DOHH2 (cell line): ENCODE measurements at regions not wholly inside any gene's neighbourhood (a gene's known extent, or its start where the extent isn't known, plus 50 kb on each side); places are given as distances from the start of the nearest gene placed in this dataset.

Source experiments
- H3F3A ChIP-seq: fragments of 200-600 bp; sonication (generic), shearing (Covaris generic); 2 replicates; pipeline ENCODE4 v1.6.0; 2016; ENCODE audit warnings: antibody characterized with exemption, mild to moderate bottlenecking; ENCODE audit not compliant: control insufficient read depth, insufficient read depth
- H3K27ac ChIP-seq: fragments of 200-600 bp; sonication (generic); 2 replicates; pipeline ENCODE4 v1.5.1; 2014; ENCODE audit warnings: low read depth, mild to moderate bottlenecking, low read length, moderate library complexity
- H3K27me3 ChIP-seq: fragments of 200-600 bp; sonication (generic); 2 replicates; pipeline ENCODE4 v1.6.1; 2014; ENCODE audit warnings: mild to moderate bottlenecking, low read length, mixed read lengths; ENCODE audit not compliant: control insufficient read depth
- H3K36me3 ChIP-seq: fragments of 200-600 bp; sonication (generic); 2 replicates; pipeline ENCODE4 v1.6.1; 2014; ENCODE audit warnings: mild to moderate bottlenecking, low read length, moderate library complexity, mixed read lengths; ENCODE audit not compliant: control insufficient read depth
- H3K4me1 ChIP-seq: fragments of 200-600 bp; sonication (generic); 2 replicates; pipeline ENCODE4 v1.6.1; 2014; ENCODE audit warnings: mild to moderate bottlenecking, low read length, mixed read lengths; ENCODE audit not compliant: control insufficient read depth
- H3K4me2 ChIP-seq: fragments of 200-600 bp; sonication (generic); 2 replicates; pipeline ENCODE4 v1.6.0; 2014; ENCODE audit warnings: mild to moderate bottlenecking, low read length, moderate library complexity
- H3K4me3 ChIP-seq: fragments of 200-600 bp; sonication (generic); 2 replicates; pipeline ENCODE4 v1.5.1; 2014; ENCODE audit warnings: mild to moderate bottlenecking, low read length, mixed read lengths
- H3K79me2 ChIP-seq: fragments of 200-600 bp; sonication (generic); 2 replicates; pipeline ENCODE4 v1.6.1; 2014; ENCODE audit warnings: mild to moderate bottlenecking, low read length, mixed read lengths; ENCODE audit not compliant: control insufficient read depth
- H3K9me2 ChIP-seq: fragments of 200-600 bp; sonication (generic); replicated peaks from 2 replicates; pipeline ENCODE4 v1.6.1; 2014; ENCODE audit warnings: mild to moderate bottlenecking, low read length, mixed read lengths; ENCODE audit not compliant: control insufficient read depth
- H3K9me3 ChIP-seq: fragments of 200-600 bp; sonication (generic); 2 replicates; pipeline ENCODE4 v1.6.1; 2014; ENCODE audit warnings: antibody characterized with exemption, low read length, mixed read lengths; ENCODE audit not compliant: control insufficient read depth, insufficient read depth
- H4K20me1 ChIP-seq: fragments of 200-600 bp; sonication (generic); 2 replicates; pipeline ENCODE4 v1.6.0; 2014; ENCODE audit warnings: low read depth, mild to moderate bottlenecking, antibody characterized with exemption, low read length, moderate library complexity; ENCODE audit not compliant: control insufficient read depth, insufficient read depth
- EZH2phosphoT487 ChIP-seq: fragments of 200-600 bp; sonication (generic); IDR thresholded peaks from 2 replicates; pipeline ENCODE4 v1.6.1; 2017; ENCODE audit warnings: borderline replicate concordance, mild to moderate bottlenecking, antibody characterized with exemption, low read length, moderate library complexity, mixed read lengths
- TF ChIP-seq, protein P1 (sequence below): fragments of 200-600 bp; sonication (generic); IDR thresholded peaks from one replicate; pipeline ENCODE4 v1.5.1; 2014; ENCODE audit warnings: antibody characterized with exemption, mild to moderate bottlenecking, low read depth, low read length; ENCODE audit not compliant: poor library complexity, severe bottlenecking

DNA sequence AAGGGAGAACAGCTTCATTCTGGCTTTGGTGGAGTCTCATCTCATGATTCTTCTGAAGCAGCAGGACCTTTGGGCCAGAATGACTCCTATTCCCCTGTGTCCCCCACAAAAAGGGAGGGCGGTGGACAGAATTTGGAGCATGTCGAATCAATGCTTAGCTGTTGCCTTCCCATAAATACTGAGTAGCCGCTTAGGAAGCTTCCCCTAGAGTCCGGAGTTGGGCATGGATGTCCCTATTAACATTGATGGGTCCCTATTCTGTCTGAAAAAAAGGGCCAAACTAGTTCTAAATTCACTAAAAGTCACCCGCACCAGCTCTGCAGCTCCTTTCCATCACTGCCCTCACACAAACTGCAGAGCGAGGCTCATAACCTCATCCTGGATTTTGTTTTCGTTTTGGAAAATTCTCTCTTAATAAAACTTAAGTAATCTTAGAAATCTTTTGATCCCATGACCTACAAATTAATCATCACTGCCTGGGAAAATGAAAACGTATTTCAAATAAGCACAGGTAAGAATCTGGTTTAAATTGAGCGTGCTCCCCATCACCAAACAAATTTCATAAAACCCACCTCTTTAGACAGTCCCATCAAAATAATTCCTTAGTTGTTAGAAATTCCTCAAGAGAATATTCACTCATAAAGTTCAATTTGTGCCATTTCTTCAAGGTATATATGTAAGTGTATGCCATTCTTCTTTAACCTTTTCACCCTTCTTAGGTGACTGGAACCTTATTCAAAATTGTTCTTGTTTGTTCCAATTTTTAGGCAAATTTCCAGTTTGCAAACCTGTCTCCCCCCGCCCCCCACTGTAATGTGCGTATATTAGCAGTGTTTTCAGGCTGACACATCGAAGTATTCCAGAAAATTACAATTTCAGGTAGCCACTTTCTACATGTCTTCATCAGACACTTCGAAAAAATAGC, 53.3 kb upstream of the NKAP start:
- Histone ChIP-seq H3K79me2 (no peaks in the 10 kb centered on the region), H3K27me3 (peaks cover 32% of the 10 kb centered on the region), H3K9me3 (no peaks in the 10 kb centered on the region), H4K20me1 (no peaks in the 10 kb centered on the region), H3K36me3 (no peaks in the 10 kb centered on the region), H3K4me3 (peak overlapping the region; percentile 46), H3K9me2 (no peaks in the 10 kb centered on the region), H3K4me2 (peak overlapping the region; percentile 61), H3K4me1 (peaks cover 25% of the 10 kb centered on the region), H3K27ac (peak overlapping the region; percentile 56; the same call in 1 of the 2 replicates), H3F3A (no peaks in the 10 kb centered on the region)
- TF ChIP-seq, protein P1, sequence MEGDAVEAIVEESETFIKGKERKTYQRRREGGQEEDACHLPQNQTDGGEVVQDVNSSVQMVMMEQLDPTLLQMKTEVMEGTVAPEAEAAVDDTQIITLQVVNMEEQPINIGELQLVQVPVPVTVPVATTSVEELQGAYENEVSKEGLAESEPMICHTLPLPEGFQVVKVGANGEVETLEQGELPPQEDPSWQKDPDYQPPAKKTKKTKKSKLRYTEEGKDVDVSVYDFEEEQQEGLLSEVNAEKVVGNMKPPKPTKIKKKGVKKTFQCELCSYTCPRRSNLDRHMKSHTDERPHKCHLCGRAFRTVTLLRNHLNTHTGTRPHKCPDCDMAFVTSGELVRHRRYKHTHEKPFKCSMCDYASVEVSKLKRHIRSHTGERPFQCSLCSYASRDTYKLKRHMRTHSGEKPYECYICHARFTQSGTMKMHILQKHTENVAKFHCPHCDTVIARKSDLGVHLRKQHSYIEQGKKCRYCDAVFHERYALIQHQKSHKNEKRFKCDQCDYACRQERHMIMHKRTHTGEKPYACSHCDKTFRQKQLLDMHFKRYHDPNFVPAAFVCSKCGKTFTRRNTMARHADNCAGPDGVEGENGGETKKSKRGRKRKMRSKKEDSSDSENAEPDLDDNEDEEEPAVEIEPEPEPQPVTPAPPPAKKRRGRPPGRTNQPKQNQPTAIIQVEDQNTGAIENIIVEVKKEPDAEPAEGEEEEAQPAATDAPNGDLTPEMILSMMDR, result no peak

GRCh38 chrX:119996069-119996468, 52.5 kb upstream of the NKAP start:
- Histone ChIP-seq H3K9me3 (no peaks in the 10 kb centered on the region), H3K4me1 (peaks cover 25% of the 10 kb centered on the region), H3F3A (no peaks in the 10 kb centered on the region), H3K27ac (no peak overlapping the region), H3K79me2 (no peaks in the 10 kb centered on the region), H4K20me1 (no peaks in the 10 kb centered on the region), H3K36me3 (no peaks in the 10 kb centered on the region), H3K9me2 (no peaks in the 10 kb centered on the region), H3K4me2 (no peak overlapping the region), H3K4me3 (no peak overlapping the region), H3K27me3 (peaks cover 40% of the 10 kb centered on the region)
- TF ChIP-seq EZH2phosphoT487, result no peak
- TF ChIP-seq, protein P1, result no peak
